ENCODE measurements at regions not wholly inside any gene's neighbourhood (a gene's known extent, or its start where the extent isn't known, plus 50 kb on each side); places are given as distances from the start of the nearest gene placed in this dataset.
A peak's percentile ranks its signal among the peaks of the same experiment; 100 is the strongest.

- no peak for DNase-seq (ENCODE audit: low spot score)
Observed at GRCh38 chr2:144893464-144893863, 373.5 kb upstream of the ZEB2 start.

GRCh38 chr2:144890828-144891227 is 370.9 kb upstream of the ZEB2 start:
- DNase-seq (ENCODE audit: low spot score), result peak; percentile 21

DNA sequence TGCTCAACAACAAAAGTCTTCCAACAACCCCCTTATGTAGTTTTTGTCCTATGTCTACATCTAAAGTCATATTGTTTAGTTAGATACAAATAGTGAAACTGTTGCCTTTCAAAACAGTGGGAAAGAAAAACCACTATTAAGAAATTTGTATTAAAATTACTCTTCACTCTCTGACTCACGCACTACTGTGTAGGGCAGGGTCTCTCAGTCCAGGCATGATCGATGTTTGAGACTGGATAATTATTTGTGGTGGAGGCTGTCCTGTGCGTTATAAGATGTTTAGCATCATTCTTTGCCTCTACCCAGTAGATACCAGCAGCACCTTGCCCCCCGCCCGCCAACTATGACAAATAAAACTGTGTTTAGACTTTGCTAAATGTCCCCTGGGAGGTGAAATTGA is 369.4 kb upstream of the ZEB2 start:
- DNase-seq (ENCODE audit: low spot score), result no peak

DNA sequence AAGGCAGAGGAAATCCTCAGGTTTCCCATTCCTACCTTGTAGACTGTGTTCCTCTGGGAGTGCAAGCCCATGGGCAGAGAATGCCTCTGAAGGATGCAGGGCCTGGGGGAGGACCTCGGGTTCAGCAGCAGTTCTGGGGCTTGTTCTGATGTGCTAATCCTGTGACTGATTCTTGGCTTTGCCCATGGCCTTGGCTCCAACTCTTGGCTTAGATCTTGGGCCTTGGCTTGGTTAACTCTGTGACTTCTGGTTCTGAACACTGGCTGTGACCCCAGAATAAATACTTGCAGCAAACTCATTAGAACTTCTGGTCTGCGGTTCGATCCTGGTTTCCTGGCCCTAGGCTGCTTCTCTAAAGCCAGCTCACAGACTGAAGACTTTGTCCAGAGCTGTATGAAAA is 366.9 kb upstream of the ZEB2 start:
- DNase-seq (ENCODE audit: low spot score), result no peak

DNA sequence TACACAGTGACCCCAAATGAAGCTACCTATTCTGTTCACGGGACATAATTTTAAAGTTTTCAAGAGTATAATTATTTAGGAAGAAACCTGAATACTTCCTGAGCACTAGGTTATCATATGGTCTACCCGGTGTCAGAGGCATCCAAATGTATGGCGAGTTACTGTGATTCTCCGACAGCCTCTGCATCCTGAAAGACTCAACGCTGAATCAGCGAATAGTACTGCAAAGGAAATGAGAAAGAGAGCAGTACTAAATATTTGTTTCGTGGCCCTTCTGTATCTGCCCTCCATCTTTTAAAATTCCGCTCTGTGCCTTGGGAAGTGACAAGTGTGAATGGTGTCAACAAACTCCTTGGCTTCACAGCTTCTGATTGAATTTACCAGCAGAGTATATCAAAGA is 358.0 kb upstream of the ZEB2 start:
- no peak for DNase-seq (ENCODE audit: low spot score)

GRCh38 chr2:144876013-144876412 is 356.1 kb upstream of the ZEB2 start:
- DNase-seq (ENCODE audit: low spot score), result no peak

DNA sequence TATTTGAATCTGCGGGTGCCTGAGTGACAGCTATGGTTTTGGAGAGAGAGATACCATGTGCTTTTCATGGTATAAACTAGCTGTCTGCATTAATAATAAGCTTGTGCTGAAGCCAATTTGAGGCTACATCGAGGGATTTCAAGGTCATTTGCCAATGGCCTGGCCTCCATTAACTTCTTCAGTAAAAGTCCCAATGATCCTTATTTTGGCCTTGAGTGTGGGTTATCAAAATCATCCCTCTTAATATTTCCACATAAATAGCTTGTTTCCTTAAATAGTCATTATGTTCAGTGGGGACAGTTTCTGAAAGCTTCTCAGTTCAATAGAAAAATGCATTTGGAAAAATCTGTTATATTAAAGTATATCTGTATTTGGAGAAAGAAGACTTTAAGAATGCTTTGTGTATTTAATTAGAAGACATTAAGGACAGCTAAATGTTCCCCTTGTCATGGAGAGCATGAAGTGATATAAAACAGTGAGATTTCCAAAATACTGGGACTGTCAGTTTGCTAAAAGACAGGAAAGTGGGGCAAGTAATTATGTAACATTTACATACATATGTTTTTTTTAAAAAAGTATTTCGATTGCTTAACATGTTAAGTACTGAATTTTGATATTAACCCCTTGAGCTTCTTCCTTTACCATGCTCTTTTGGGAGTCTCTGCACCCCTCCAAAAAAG is 355.5 kb upstream of the ZEB2 start:
- no peak for DNase-seq (ENCODE audit: low spot score)

DNA sequence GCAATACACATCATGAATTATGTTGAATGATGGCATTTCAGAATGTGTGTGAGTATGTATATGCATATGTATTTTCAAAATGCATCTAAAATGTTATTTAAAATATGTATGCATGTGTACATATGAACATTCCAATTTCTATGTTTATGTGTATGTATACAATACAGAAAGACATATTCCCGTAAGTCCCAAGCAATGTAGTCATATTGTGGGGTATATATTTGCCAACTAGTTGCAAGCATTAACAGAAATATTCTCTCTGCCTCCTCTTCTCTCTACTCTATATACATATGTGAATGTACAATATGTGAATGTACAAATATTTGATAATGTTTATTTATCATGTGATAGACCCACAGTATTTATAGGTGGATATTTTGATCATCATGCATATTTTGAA is 345.8 kb upstream of the ZEB2 start:
- DNase-seq (ENCODE audit: low spot score), result no peak

- DNase-seq (ENCODE audit: low spot score), result no peak
Observed at GRCh38 chr2:144859716-144860115, 339.8 kb upstream of the ZEB2 start.

- no peak for DNase-seq (ENCODE audit: low spot score)
Observed at GRCh38 chr2:144858211-144858610, 338.3 kb upstream of the ZEB2 start.

DNA sequence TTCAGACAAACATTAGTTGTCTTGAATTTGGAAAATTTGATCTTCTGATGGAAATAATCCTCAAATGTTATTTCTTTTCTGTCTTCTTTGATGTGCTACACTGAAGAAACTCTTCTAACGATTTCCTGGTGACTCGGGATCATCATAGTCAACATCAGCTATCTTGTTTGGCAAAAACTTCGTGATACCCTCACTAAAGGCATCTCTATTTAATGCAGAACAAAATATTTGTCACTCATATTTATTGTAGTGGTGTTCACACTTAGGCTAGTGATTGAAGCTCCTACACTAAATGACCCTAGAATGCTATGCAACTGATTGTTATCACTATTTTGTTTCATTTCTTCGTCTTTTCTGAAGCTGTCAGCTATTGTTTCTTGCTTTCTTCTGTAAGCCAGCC is 334.7 kb upstream of the ZEB2 start:
- DNase-seq (ENCODE audit: low spot score), result no peak

GRCh38 chr2:144849612-144850011 is 329.7 kb upstream of the ZEB2 start:
- DNase-seq (ENCODE audit: low spot score), result no peak

GRCh38 chr2:144848423-144848822 is 328.5 kb upstream of the ZEB2 start:
- DNase-seq (ENCODE audit: low spot score), result no peak

GRCh38 chr2:144847347-144848080 is 327.6 kb upstream of the ZEB2 start:
- no peak for DNase-seq (ENCODE audit: low spot score)

DNA sequence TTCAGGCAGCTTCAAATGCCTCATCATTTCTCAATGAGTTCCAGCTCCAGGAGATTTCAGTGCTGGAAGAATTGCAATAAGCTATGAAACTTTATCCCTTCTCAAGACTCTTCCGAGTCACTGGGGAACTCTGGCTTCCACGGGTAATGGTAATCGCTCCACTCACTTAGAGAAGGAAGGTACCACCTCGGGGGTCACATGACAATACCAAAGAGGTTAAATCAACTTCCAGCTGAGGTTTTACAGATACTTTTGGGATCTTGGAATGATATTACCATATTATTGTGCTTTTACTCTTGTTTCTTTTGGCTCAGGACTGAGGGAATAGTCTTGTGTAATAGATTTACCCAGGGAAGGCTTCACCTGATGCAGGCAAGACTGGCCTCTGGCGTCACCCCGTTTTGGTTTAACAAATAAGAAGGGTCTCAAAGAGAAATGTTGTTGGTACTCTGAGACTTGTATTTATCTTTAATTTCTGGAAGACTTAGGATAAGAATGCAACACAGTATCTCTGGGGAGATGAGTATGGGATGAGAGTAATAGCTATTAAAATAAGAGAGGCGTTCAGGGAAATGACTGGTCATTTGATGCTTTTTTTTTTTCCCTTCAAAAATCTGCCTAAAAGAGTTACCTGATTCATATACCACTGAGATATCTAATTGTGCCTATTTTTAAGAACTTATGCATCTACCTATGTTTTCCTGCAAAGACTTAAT is 316.9 kb upstream of the ZEB2 start:
- DNase-seq (ENCODE audit: low spot score), result no peak

- no peak for DNase-seq (ENCODE audit: low spot score)
Observed at GRCh38 chr2:144835634-144836350, 315.9 kb upstream of the ZEB2 start.

DNA sequence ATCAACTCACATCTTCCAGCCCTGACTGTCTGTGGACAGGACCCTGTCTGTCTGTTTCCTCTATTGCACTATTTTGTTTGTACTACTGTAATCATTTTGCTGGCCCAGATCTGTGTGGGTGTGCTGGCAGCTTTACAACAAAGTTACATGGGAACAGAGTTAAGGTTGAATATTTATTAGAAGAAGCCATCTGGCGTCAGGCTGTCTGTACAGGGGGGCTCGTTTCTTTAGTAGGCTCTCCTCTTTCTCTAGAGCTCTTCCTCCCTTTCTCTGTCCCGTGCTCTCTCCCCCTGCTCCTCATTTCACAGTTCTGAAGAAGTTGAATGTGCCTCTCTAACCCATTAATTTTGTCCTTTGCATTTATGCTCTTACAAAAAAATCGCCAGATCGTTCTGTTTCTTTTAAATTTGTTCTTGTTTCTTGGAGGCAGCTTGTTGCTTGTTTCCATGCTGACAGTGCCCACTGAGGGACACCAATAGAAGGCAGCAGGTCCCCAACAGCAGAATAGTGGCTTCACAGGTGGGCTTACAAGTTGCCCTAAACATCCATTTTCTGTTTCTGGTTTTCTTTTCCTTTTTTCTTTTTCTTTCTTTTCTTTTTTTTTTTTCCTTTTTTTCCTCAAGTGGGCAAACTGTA is 315.2 kb upstream of the ZEB2 start:
- no peak for DNase-seq (ENCODE audit: low spot score)

- DNase-seq (ENCODE audit: low spot score), result no peak
Observed at GRCh38 chr2:144834363-144834762, 314.4 kb upstream of the ZEB2 start.

DNA sequence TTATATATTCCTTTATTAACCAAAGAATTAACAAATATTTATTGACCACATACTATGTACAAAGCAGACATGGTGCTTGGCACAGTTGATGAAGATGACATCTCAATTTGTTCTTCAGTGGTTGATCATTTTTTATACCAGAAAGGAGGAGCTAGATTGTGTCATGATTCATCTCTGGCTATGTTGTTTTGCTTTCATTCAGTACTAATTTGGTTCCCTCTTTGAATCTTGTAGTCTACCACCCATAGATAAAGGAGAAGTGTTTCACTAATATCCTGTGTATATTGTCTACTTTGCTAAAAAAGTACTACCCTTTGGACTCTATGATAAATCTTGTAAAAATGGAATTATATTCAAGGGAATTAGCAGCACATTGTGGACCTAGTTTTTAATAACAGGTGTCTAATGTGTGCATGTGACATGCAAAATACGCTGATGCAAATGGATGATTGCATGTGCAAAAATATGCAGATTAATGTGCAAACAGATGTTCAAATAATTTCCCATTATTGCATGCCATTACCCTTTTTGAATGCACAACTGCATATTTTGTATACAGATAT is 313.2 kb upstream of the ZEB2 start:
- no peak for DNase-seq (ENCODE audit: low spot score)

DNA sequence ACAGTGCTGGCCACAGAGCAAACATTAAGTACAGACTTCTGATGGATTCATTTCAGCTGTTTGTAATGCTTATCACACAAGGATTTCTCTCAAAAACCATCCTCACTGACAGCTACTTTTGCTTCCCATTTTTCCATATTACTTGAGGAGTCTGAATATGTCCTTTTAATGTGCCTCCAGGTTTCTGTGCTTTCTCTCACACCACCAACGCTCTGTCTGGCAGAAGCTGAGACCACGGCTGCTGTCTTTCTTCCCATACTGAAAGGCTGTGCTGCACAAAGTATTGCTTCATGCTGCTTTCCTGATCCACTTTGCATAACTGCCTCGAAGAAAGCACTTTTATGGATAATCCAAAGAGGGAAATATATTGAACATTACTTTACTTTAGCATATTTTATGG is 312.1 kb upstream of the ZEB2 start:
- DNase-seq (ENCODE audit: low spot score), result no peak

DNA sequence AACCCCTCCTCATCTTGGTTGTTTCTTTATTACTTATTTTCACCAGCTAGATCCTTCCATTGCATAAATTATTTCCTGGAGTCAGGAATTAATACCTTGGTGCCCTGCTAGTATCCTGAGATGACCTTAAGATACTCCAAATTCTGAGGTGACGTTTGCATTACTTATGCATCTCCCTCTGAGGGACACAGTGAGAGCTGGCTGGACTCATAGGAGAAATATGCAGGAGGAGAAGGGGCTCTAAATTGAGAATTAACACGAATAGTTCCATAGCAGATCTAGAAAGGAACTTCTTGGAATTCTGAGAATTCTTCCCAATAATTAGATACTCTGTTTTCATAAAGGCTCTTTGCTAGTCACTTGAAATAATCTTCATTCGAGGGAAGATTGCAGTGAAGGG is 310.6 kb upstream of the ZEB2 start:
- DNase-seq (ENCODE audit: low spot score), result no peak

DNA sequence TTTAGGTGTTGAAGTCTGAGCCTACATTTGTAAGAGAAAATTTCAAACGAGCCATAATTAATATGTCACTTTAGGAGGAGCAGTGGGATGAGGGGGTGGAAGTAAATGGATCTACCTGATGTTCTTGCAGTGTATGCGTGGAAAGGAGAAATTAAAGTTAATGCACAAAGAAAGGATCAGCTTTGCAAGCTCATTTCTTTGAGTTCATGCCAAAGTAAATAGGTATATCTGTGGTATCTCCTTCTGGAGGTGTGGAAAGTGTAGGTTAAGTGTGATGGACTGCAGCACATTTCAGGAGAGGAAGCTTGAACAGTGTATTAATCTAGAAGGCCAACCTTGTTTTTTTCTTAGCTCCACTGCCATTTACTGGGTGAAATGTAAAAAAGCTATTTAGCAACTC is 307.5 kb upstream of the ZEB2 start:
- DNase-seq (ENCODE audit: low spot score), result no peak

Measured in iPS-NIHi11 (cell line).